NT2/D1 (cell line): ENCODE measurements at regions not wholly inside any gene's neighbourhood (a gene's known extent, or its start where the extent isn't known, plus 50 kb on each side); places are given as distances from the start of the nearest gene placed in this dataset.

Experiments
- DNase-seq: peaks from one replicate; pipeline ENCODE4 v3.0.0-alpha.2; 2011; ENCODE audit warnings: low read depth, low spot score
- H3K27me3 ChIP-seq: 2 replicates; pipeline ENCODE4 v1.6.0; 2011; ENCODE audit warnings: mild to moderate bottlenecking; ENCODE audit not compliant: insufficient read length, insufficient read depth
- H3K36me3 ChIP-seq: 2 replicates; pipeline ENCODE4 v1.6.1; 2011; ENCODE audit warnings: mild to moderate bottlenecking, low read length, mixed read lengths; ENCODE audit not compliant: insufficient read depth, insufficient read length
- H3K4me1 ChIP-seq: 2 replicates; pipeline ENCODE4 v1.5.1; 2011; ENCODE audit not compliant: insufficient read depth, insufficient read length
- H3K4me3 ChIP-seq: 2 replicates; pipeline ENCODE4 v1.5.1; 2011; ENCODE audit warnings: low read depth; ENCODE audit not compliant: insufficient read length
- H3K9ac ChIP-seq: 2 replicates; pipeline ENCODE4 v1.6.0; 2011; ENCODE audit warnings: low read depth; ENCODE audit not compliant: insufficient read length
- H3K9me3 ChIP-seq: 2 replicates; pipeline ENCODE4 v1.5.1; 2011; ENCODE audit warnings: mild to moderate bottlenecking, low read length; ENCODE audit not compliant: insufficient read depth
- SUZ12 ChIP-seq: IDR thresholded peaks from 2 replicates; pipeline ENCODE4 v1.6.1; 2011; ENCODE audit not compliant: insufficient read length, insufficient read depth; ENCODE audit errors: extremely low read depth
- YY1 ChIP-seq: IDR thresholded peaks from 2 replicates; pipeline ENCODE4 v1.6.1; 2011; ENCODE audit not compliant: insufficient read length, insufficient read depth
- ZNF274 ChIP-seq: IDR thresholded peaks from 2 replicates; pipeline ENCODE4 v1.6.1; 2011; ENCODE audit warnings: mild to moderate bottlenecking, low read depth, low read length

- Histone ChIP-seq H3K27me3 (no peaks in the 10 kb centered on the region), H3K9ac (no peak overlapping the region), H3K4me1 (no peaks in the 10 kb centered on the region), H3K9me3 (no peaks in the 10 kb centered on the region), H3K4me3 (no peak overlapping the region), H3K36me3 (no peaks in the 10 kb centered on the region)
- DNase-seq, result no peak
- TF ChIP-seq YY1 (no peak), SUZ12 (no peak), ZNF274 (no peak)
Measured at GRCh38 chr5:39604491-39604890, 179.7 kb upstream of the DAB2 start.

- H3K27me3 ChIP-seq, result no peaks in the 10 kb centered on the region
- no peak overlapping the region for H3K9ac ChIP-seq
- no peaks in the 10 kb centered on the region for H3K4me1 ChIP-seq
- no peak for DNase-seq
- no peaks in the 10 kb centered on the region for H3K36me3 ChIP-seq
- H3K9me3 ChIP-seq, result no peaks in the 10 kb centered on the region
- H3K4me3 ChIP-seq, result no peak overlapping the region
- TF ChIP-seq ZNF274, result no peak
- TF ChIP-seq SUZ12, result no peak
- no peak for TF ChIP-seq YY1
Measured at GRCh38 chr5:39599721-39600431, 175.1 kb upstream of the DAB2 start.

DNA sequence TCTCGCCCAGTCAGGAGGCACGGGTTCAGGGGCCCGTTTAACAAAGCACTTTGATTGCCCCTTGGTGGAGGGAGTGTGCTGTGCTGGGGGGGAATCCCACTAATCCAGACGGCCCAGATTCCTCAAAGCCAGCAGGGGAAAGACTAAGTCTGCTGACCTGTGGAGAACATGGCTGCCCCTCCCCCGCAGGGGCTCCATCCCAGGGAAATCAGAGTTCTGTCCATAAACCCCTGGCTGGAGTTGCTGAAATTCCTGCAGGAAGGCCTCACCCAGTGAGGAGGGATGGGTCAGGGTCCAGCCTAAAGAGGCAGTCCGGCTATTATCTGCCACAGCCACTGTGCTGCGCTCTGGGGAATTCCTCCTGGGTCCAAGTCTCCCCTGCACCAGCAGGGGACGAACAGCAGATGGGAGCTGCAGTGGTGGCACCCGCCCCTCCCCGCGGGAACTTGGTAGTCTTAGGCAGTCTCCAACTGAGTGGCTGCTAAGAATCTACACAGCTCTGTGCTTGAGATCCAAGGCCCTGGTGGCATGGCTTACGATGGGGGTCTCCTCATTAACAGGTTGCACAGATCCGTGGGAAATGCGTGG lies 174.0 kb upstream of the DAB2 start:
- H3K9me3 ChIP-seq, result no peaks in the 10 kb centered on the region
- no peak overlapping the region for H3K9ac ChIP-seq
- H3K27me3 ChIP-seq, result no peaks in the 10 kb centered on the region
- no peak for DNase-seq
- TF ChIP-seq YY1 (no peak), SUZ12 (no peak), ZNF274 (no peak)
- H3K4me1 ChIP-seq, result no peaks in the 10 kb centered on the region
- no peaks in the 10 kb centered on the region for H3K36me3 ChIP-seq
- H3K4me3 ChIP-seq, result no peak overlapping the region

- Histone ChIP-seq H3K4me1 (no peaks in the 10 kb centered on the region), H3K9me3 (no peaks in the 10 kb centered on the region), H3K9ac (no peak overlapping the region), H3K36me3 (no peaks in the 10 kb centered on the region), H3K27me3 (no peaks in the 10 kb centered on the region), H3K4me3 (no peak overlapping the region)
- no peak for TF ChIP-seq SUZ12
- no peak for TF ChIP-seq YY1
- TF ChIP-seq ZNF274, result no peak
- no peak for DNase-seq
Measured at GRCh38 chr5:39588179-39588578, 163.4 kb upstream of the DAB2 start.

- Histone ChIP-seq H3K9ac (no peak overlapping the region), H3K36me3 (no peaks in the 10 kb centered on the region), H3K4me1 (no peaks in the 10 kb centered on the region), H3K27me3 (no peaks in the 10 kb centered on the region), H3K4me3 (no peak overlapping the region), H3K9me3 (no peaks in the 10 kb centered on the region)
- DNase-seq, result no peak
- TF ChIP-seq ZNF274 (no peak), SUZ12 (no peak), YY1 (no peak)
Measured at GRCh38 chr5:39587675-39588074, 162.9 kb upstream of the DAB2 start.

DNA sequence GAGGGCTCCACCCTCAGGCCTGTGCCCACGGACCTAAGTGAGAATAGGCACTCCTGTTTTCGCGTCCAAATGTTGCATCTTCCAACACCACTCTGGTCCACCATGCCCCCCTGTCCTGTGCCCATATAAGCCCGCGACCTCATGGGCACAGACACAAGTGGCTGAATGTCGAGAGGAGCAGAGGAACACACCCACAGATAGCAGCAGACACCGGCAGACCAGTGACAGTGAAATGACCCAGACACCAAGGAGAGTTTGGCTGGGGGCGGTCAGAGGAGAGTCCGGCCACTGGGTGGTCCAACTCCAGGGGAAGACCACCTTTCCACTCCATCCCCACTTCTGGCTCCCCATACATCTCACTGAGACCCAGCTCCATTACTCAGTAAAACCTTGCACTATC lies 161.4 kb upstream of the DAB2 start:
- Histone ChIP-seq H3K9me3 (no peaks in the 10 kb centered on the region), H3K9ac (no peak overlapping the region), H3K4me1 (no peaks in the 10 kb centered on the region), H3K27me3 (no peaks in the 10 kb centered on the region), H3K36me3 (no peaks in the 10 kb centered on the region), H3K4me3 (no peak overlapping the region)
- TF ChIP-seq YY1 (no peak), ZNF274 (no peak), SUZ12 (no peak)
- no peak for DNase-seq

- no peak for DNase-seq
Measured at GRCh38 chr5:39584927-39585326, 160.1 kb upstream of the DAB2 start.

More at GRCh38 chr5:39584927-39585326, 160.1 kb upstream of the DAB2 start:
- no peaks in the 10 kb centered on the region for H3K9me3 ChIP-seq
- H3K4me3 ChIP-seq, result no peak overlapping the region
- no peak overlapping the region for H3K9ac ChIP-seq
- no peaks in the 10 kb centered on the region for H3K4me1 ChIP-seq
- H3K27me3 ChIP-seq, result no peaks in the 10 kb centered on the region
- no peak for TF ChIP-seq YY1
- TF ChIP-seq ZNF274, result no peak
- TF ChIP-seq SUZ12, result no peak
- no peaks in the 10 kb centered on the region for H3K36me3 ChIP-seq
